ENCODE measurements at regions not wholly inside any gene's neighbourhood (a gene's known extent, or its start where the extent isn't known, plus 50 kb on each side); places are given as distances from the start of the nearest gene placed in this dataset.

GRCh38 chr15:61769557-61769956 lies 290.7 kb downstream of the VPS13C start (continued):
- no peak for TF ChIP-seq CTCF (IDR thresholded peaks at IDR 0.05 in 2 of 3, conservative IDR thresholded peaks at IDR 0.05 in 1 of 3; ENCODE audit: borderline replicate concordance in 1 of 3, insufficient read depth in 1 of 3, low read depth in 2 of 3, low read length in 2 of 3)
- no peak for TF ChIP-seq TCF7L2 (IDR thresholded peaks at IDR 0.05; ENCODE audit: borderline replicate concordance, extremely low read depth, insufficient read depth, insufficient read length)
- no peak for TF ChIP-seq ELF1 (IDR thresholded peaks at IDR 0.05; ENCODE audit: borderline replicate concordance, low read depth)

GRCh38 chr15:61768131-61768530 lies 292.1 kb downstream of the VPS13C start:
- Histone ChIP-seq H3K4me1 (ENCODE audit: control insufficient read depth in 1 of 2, insufficient read depth in 2 of 2, low read length in 2 of 2) (no peaks in the 10 kb centered on the region), H4K20me1 (ENCODE audit: insufficient read depth) (no peaks in the 10 kb centered on the region), H3K4me3 (replicated peaks in 1 of 2; ENCODE audit: low read depth in 1 of 2, low read length in 2 of 2) (no peak overlapping the region), H3K27ac (ENCODE audit: low read depth, low read length) (no peak overlapping the region), H3K27me3 (ENCODE audit: insufficient read depth, low read length) (no peaks in the 10 kb centered on the region; the same call in 1 of the 2 replicates), H3K79me2 (ENCODE audit: insufficient read depth, low read length) (no peaks in the 10 kb centered on the region), H3K9me3 (ENCODE audit: control insufficient read depth in 1 of 2, insufficient read depth in 1 of 2, low read depth in 1 of 2, low read length in 2 of 2) (no peaks in the 10 kb centered on the region), H2AFZ (ENCODE audit: low read depth, low read length, poor library complexity, severe bottlenecking) (no peak overlapping the region), H3K9ac (ENCODE audit: low read length) (no peak overlapping the region), H3K9me2 (ENCODE audit: insufficient read depth) (no peaks in the 10 kb centered on the region), H3K4me2 (ENCODE audit: low read length) (no peak overlapping the region), H3K36me3 (ENCODE audit: control insufficient read depth in 1 of 2, insufficient read depth in 2 of 2, low read length in 2 of 2) (no peaks in the 10 kb centered on the region)
- ATAC-seq (no peak), DNase-seq (ENCODE audit: low read depth, low spot score) (no peak)
- no TSS peak for BruUV-seq (replicated peaks)
- ChIA-PET POLR2A (no interaction called here), CTCF (no interaction called here), RAD21 (ENCODE audit: low non-redundant PET in 1 of 2, low total read pairs in 2 of 2, uncharacterized antibody in 2 of 2, unreplicated experiment in 2 of 2) (no interaction called here)
- intact Hi-C loops (cut with micrococcal nuclease) = no loop called here
- TF ChIP-seq ATF3 (IDR thresholded peaks at IDR 0.05) = no peak
- no peak for TF ChIP-seq EGR1 (IDR thresholded peaks at IDR 0.05; ENCODE audit: low read depth)
- TF ChIP-seq ZFX (IDR thresholded peaks at IDR 0.05) = no peak
- TF ChIP-seq POLR2AphosphoS5 (IDR thresholded peaks at IDR 0.05; ENCODE audit: low read depth, low read length) = no peak
- TF ChIP-seq ZNF274 (IDR thresholded peaks at IDR 0.05; ENCODE audit: low read depth, low read length) = no peak
- TF ChIP-seq YY1 (IDR thresholded peaks at IDR 0.05; ENCODE audit: extremely low read depth, insufficient replicate concordance, low read depth, low read length) = no peak
- TF ChIP-seq SIN3A (IDR thresholded peaks at IDR 0.05; ENCODE audit: low read depth) = no peak
- no peak for TF ChIP-seq SRF (IDR thresholded peaks at IDR 0.05; ENCODE audit: low read depth)
- no peak for TF ChIP-seq JUND (IDR thresholded peaks at IDR 0.05)
- no peak for TF ChIP-seq CBX3 (IDR thresholded peaks at IDR 0.05; ENCODE audit: low read depth)
- TF ChIP-seq REST (IDR thresholded peaks at IDR 0.05; ENCODE audit: low read depth) = no peak
- TF ChIP-seq FOSL1 (IDR thresholded peaks at IDR 0.05; ENCODE audit: low read depth) = no peak
- no peak for TF ChIP-seq CTCF (IDR thresholded peaks at IDR 0.05 in 2 of 3, conservative IDR thresholded peaks at IDR 0.05 in 1 of 3; ENCODE audit: borderline replicate concordance in 1 of 3, insufficient read depth in 1 of 3, low read depth in 2 of 3, low read length in 2 of 3)
- no peak for TF ChIP-seq SP1 (IDR thresholded peaks at IDR 0.05; ENCODE audit: low read depth)
- no peak for TF ChIP-seq POLR2A (IDR thresholded peaks at IDR 0.05; ENCODE audit: borderline replicate concordance, extremely low read depth, insufficient read depth, insufficient read length)
- no peak for TF ChIP-seq EZH2 (IDR thresholded peaks at IDR 0.05)
